Ovary (tissue), 3 donors: ENCODE measurements at regions not wholly inside any gene's neighbourhood (a gene's known extent, or its start where the extent isn't known, plus 50 kb on each side); places are given as distances from the start of the nearest gene placed in this dataset.

Experiments used
- EP300 ChIP-seq: sonication (generic); formaldehyde crosslinking; IDR thresholded peaks from one replicate; pipeline ENCODE4 v1.6.1; 2017; ENCODE audit warnings: antibody characterized with exemption
- POLR2A ChIP-seq: fragments of 450-650 bp; IDR thresholded peaks from one replicate; pipeline ENCODE4 v1.6.1; 2017; ENCODE audit warnings: antibody characterized with exemption, mild to moderate bottlenecking, moderate library complexity
- TF ChIP-seq, protein P1 (sequence below), 3 donors: fragments of 450-650 bp in 2 of 3; fragments of 200-600 bp in 1 of 3; IDR thresholded peaks; one replicate each; pipeline versions ENCODE4 v1.5.1 to v1.8.0; 2016 to 2022; ENCODE audit warnings: antibody characterized with exemption in 3 of 3, mild to moderate bottlenecking in 1 of 3
- donor health status: DM: no; HTN: no; CAD: no.

DNA sequence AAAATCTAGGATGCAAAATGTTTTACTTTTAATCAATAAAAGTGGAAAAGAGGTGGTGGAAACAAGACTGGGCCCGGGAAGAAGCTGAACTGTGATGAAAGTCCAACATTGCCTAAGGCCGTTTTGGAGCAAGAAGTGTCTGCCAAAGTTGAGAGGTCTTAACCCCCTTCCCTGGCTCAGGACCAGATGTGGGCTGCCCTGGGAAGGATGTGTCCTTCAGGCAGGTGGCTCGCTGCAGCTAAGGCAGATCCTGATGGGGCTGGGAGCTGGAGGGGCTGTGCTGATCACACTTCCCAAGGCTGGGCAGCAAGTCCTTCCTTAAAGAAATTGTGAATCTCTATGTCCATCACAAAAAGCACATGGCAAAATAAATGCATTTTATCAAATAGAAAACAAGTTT is 581.6 kb downstream of the GALC start:
- TF ChIP-seq, protein P1, sequence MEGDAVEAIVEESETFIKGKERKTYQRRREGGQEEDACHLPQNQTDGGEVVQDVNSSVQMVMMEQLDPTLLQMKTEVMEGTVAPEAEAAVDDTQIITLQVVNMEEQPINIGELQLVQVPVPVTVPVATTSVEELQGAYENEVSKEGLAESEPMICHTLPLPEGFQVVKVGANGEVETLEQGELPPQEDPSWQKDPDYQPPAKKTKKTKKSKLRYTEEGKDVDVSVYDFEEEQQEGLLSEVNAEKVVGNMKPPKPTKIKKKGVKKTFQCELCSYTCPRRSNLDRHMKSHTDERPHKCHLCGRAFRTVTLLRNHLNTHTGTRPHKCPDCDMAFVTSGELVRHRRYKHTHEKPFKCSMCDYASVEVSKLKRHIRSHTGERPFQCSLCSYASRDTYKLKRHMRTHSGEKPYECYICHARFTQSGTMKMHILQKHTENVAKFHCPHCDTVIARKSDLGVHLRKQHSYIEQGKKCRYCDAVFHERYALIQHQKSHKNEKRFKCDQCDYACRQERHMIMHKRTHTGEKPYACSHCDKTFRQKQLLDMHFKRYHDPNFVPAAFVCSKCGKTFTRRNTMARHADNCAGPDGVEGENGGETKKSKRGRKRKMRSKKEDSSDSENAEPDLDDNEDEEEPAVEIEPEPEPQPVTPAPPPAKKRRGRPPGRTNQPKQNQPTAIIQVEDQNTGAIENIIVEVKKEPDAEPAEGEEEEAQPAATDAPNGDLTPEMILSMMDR (IDR thresholded peaks at IDR 0.05) = no peak
- TF ChIP-seq POLR2A (no peak), EP300 (no peak)
